ENCODE measurements at regions not wholly inside any gene's neighbourhood (a gene's known extent, or its start where the extent isn't known, plus 50 kb on each side); places are given as distances from the start of the nearest gene placed in this dataset.

GRCh38 chr18:6465281-6465680 is 50.6 kb upstream of the L3MBTL4 start:
- intact Hi-C loops (cut with DNase I, micrococcal nuclease): no loop called here
- ATAC-seq (no peak), DNase-seq (no peak)

DNA sequence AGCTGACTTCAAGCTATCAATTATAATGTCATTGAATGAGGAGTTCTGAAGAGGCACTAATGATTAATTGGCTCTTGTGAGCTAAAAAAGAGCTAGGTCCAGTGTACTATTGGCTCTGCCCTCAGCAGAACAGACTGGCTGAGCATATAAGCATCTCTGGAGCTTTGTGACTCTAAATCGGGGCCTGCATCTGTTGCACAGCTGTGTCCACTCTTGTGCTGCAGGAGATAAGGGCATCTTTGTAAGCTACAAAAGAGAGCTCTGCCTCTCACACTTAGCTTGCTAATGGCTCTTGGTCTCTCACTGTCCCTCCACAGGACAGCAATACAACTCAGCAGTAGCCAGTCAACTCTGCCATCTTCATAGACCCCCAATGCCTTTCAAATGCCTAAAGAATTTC is 61.5 kb upstream of the L3MBTL4 start:
- ATAC-seq: no peak
- no peak for DNase-seq
- TF ChIP-seq, protein P1, sequence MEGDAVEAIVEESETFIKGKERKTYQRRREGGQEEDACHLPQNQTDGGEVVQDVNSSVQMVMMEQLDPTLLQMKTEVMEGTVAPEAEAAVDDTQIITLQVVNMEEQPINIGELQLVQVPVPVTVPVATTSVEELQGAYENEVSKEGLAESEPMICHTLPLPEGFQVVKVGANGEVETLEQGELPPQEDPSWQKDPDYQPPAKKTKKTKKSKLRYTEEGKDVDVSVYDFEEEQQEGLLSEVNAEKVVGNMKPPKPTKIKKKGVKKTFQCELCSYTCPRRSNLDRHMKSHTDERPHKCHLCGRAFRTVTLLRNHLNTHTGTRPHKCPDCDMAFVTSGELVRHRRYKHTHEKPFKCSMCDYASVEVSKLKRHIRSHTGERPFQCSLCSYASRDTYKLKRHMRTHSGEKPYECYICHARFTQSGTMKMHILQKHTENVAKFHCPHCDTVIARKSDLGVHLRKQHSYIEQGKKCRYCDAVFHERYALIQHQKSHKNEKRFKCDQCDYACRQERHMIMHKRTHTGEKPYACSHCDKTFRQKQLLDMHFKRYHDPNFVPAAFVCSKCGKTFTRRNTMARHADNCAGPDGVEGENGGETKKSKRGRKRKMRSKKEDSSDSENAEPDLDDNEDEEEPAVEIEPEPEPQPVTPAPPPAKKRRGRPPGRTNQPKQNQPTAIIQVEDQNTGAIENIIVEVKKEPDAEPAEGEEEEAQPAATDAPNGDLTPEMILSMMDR (IDR thresholded peaks at IDR 0.05): no peak
- H3K36me3 ChIP-seq (ENCODE audit: low read depth): no peaks in the 10 kb centered on the region
- no peaks in the 10 kb centered on the region for H3K4me1 ChIP-seq (ENCODE audit: low read depth)
- intact Hi-C loops (cut with DNase I, micrococcal nuclease): no loop called here
- H3K4me3 ChIP-seq: no peak overlapping the region
- H3K9me3 ChIP-seq: no peaks in the 10 kb centered on the region

More at GRCh38 chr18:6465281-6465680, 50.6 kb upstream of the L3MBTL4 start:
- TF ChIP-seq, protein P1 (IDR thresholded peaks at IDR 0.05): no peak
- H3K9me3 ChIP-seq: peaks cover 5% of the 10 kb centered on the region
- H3K4me1 ChIP-seq (ENCODE audit: low read depth): no peaks in the 10 kb centered on the region
- no peaks in the 10 kb centered on the region for H3K36me3 ChIP-seq (ENCODE audit: low read depth)
- no peak overlapping the region for H3K4me3 ChIP-seq

GRCh38 chr18:6476880-6477279 is 62.2 kb upstream of the L3MBTL4 start:
- Histone ChIP-seq H3K36me3 (ENCODE audit: low read depth) (no peaks in the 10 kb centered on the region), H3K4me3 (no peak overlapping the region), H3K4me1 (ENCODE audit: low read depth) (no peaks in the 10 kb centered on the region), H3K9me3 (no peaks in the 10 kb centered on the region)
- no peak for DNase-seq
- TF ChIP-seq, protein P1 (IDR thresholded peaks at IDR 0.05): no peak
- intact Hi-C loops (cut with DNase I, micrococcal nuclease): no loop called here
- no peak for ATAC-seq

DNA sequence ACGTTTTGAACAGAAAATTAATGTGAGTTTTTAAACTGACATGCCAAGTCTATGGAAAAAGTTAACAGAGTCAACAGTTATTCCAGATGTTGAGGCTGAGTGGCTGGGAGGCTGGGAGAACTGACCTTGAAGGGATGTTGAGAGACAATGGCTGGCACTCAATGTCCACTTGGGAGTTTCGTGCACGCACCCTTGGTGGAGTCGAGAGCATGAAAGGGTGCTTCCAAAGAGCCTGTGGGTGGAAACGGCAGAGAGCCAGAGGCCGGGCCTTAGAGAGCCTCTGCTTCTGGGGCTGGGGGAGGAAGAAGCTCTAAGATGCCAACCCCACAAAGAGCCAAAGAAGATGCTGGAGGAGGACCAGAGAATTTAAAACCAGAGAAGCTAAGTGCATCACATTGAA is 63.4 kb upstream of the L3MBTL4 start:
- H3K4me3 ChIP-seq: no peak overlapping the region
- TF ChIP-seq, protein P1 (IDR thresholded peaks at IDR 0.05): no peak
- intact Hi-C loops (cut with DNase I, micrococcal nuclease): no loop called here
- H3K9me3 ChIP-seq: no peaks in the 10 kb centered on the region
- H3K4me1 ChIP-seq (ENCODE audit: low read depth): no peaks in the 10 kb centered on the region
- no peak for DNase-seq
- ATAC-seq: no peak
- no peaks in the 10 kb centered on the region for H3K36me3 ChIP-seq (ENCODE audit: low read depth)

- Histone ChIP-seq H3K4me3 (no peak overlapping the region), H3K9me3 (no peaks in the 10 kb centered on the region), H3K4me1 (ENCODE audit: low read depth) (no peaks in the 10 kb centered on the region), H3K36me3 (ENCODE audit: low read depth) (no peaks in the 10 kb centered on the region)
- ATAC-seq: no peak
- TF ChIP-seq, protein P1 (IDR thresholded peaks at IDR 0.05): no peak
- DNase-seq: no peak
- intact Hi-C loops (cut with DNase I, micrococcal nuclease): loop anchor here in 1 of 2 donors (10.0 kb wide), 1 partner anchor 605 kb away; no protein-coding TSS in a partner anchor
Measured at GRCh38 chr18:6479699-6480098, 65.0 kb upstream of the L3MBTL4 start.

Data from mucosa of descending colon (tissue), 3 donors.